K562 (cell line): ENCODE measurements at regions not wholly inside any gene's neighbourhood (a gene's known extent, or its start where the extent isn't known, plus 50 kb on each side); places are given as distances from the start of the nearest gene placed in this dataset.
A peak's percentile ranks its signal among the peaks of the same experiment; 100 is the strongest.

ENCODE experiments used
- ATAC-seq: fragments of 200-7000 bp; cut with Tn5 transposase; 3 replicates; pipeline ENCODE4 v1.9.1; 2020; ENCODE audit warnings: moderate library complexity
- BruUV-seq: library from RNA; stranded (reverse); fragments of 400-500 nt; replicated peaks from 2 replicates; lab custom pipeline; 2021; lab: Mats Ljungman, UMichigan
- CTCF ChIA-PET: fragments of 300-600 bp; formaldehyde crosslinking; extraction: SDS; loops from one replicate; lab custom pipeline; 2021; ENCODE audit warnings: low intra/inter-chr PET ratio; lab: Yijun Ruan, JAX
- POLR2A ChIA-PET: fragments of 300-600, 350-650 bp; sonication (Branson Sonifier 250); formaldehyde crosslinking; extraction: SDS; loops from one replicate; lab custom pipeline; 2021; ENCODE audit warnings: antibody characterized with exemption, inconsistent platforms; lab: Yijun Ruan, JAX
- DNase-seq, 4 experiments: peaks; one replicate each; pipeline versions ENCODE4 v3.0.0 to v3.0.0-alpha.2; 2011 to 2018; ENCODE audit warnings: low spot score in 3 of 4, mixed read lengths in 3 of 4; ENCODE audit errors: extremely low read depth in 1 of 4
- FAIRE-seq: peaks from 2 replicates; lab custom pipeline; 2011; peaks lifted over from hg19 to GRCh38; lab: Jason Lieb, UNC
- H2AFZ ChIP-seq: 2 replicates; pipeline ENCODE4 v1.6.0; 2011; ENCODE audit warnings: low read depth, low read length, control low read depth, inconsistent platforms
- H3K27ac ChIP-seq: fragments of 200-600 bp; 3 replicates; pipeline ENCODE4 v1.8.0; 2011; ENCODE audit warnings: low read depth, mild to moderate bottlenecking, control low read depth, inconsistent platforms, low read length, moderate library complexity, mixed read lengths; ENCODE audit errors: extremely low read depth
- H3K27me3 ChIP-seq, 2 experiments: fragments of 300-600 bp in 1 of 2; 2 replicates in 1 of 2; 3 replicates in 1 of 2; pipeline versions ENCODE4 v1.6.0 to v1.8.0; 2011; ENCODE audit warnings: inconsistent platforms in 2 of 2, low read length in 2 of 2, mild to moderate bottlenecking in 1 of 2, mixed read lengths in 1 of 2, moderate library complexity in 1 of 2; ENCODE audit not compliant: control insufficient read depth in 2 of 2, insufficient read depth in 2 of 2
- H3K36me3 ChIP-seq: fragments of 300-600 bp; 3 replicates; pipeline ENCODE4 v1.8.0; 2011; ENCODE audit warnings: mild to moderate bottlenecking, low read length, inconsistent platforms; ENCODE audit not compliant: control insufficient read depth, insufficient read depth
- H3K4me1 ChIP-seq, 2 experiments: fragments of 200-600 bp in 1 of 2; replicated peaks in 1 of 2; 2 replicates in 1 of 2; 3 replicates in 1 of 2; pipeline versions ENCODE4 v1.5.1 to v1.8.0; 2011; ENCODE audit warnings: inconsistent platforms in 2 of 2, low read length in 2 of 2, mild to moderate bottlenecking in 1 of 2, mixed read lengths in 1 of 2, moderate library complexity in 1 of 2; ENCODE audit not compliant: control insufficient read depth in 2 of 2, insufficient read depth in 2 of 2
- H3K4me2 ChIP-seq: 2 replicates; pipeline ENCODE4 v1.6.1; 2011; ENCODE audit warnings: low read length, control low read depth, inconsistent platforms, mixed read lengths; ENCODE audit not compliant: insufficient read depth
- H3K4me3 ChIP-seq: fragments of 200-600 bp; sonication (generic), shearing (Covaris generic); 2 replicates; pipeline ENCODE4 v1.5.1; 2016; ENCODE audit warnings: control low read depth, inconsistent platforms
- H3K79me2 ChIP-seq: fragments of 200-600 bp; 3 replicates; pipeline ENCODE4 v1.8.0; 2011; ENCODE audit warnings: low read length, inconsistent platforms; ENCODE audit not compliant: control insufficient read depth, insufficient read depth
- H3K9ac ChIP-seq, 2 experiments: 2 replicates each; pipeline versions ENCODE4 v1.6.0 to v1.6.1; 2011; ENCODE audit warnings: low read depth in 2 of 2, low read length in 2 of 2, control low read depth in 1 of 2, inconsistent platforms in 1 of 2, mild to moderate bottlenecking in 1 of 2, mixed read lengths in 1 of 2; ENCODE audit not compliant: insufficient read depth in 1 of 2
- H3K9me1 ChIP-seq: one replicate; pipeline ENCODE4 v1.6.0; 2011; ENCODE audit warnings: inconsistent platforms, mild to moderate bottlenecking, low read length, moderate library complexity; ENCODE audit not compliant: control insufficient read depth, insufficient read depth
- H3K9me3 ChIP-seq: replicated peaks from 2 replicates; pipeline ENCODE4 v1.5.1; 2011; ENCODE audit warnings: low read depth, low read length, inconsistent platforms; ENCODE audit not compliant: control insufficient read depth, insufficient read depth
- H4K20me1 ChIP-seq: replicated peaks from 2 replicates; pipeline ENCODE4 v1.6.1; 2011; ENCODE audit warnings: low read length, inconsistent platforms, mixed read lengths; ENCODE audit not compliant: control insufficient read depth, insufficient read depth
- C11orf30 ChIP-seq: fragments of 450-650 bp; IDR thresholded peaks from 2 replicates; pipeline ENCODE4 v1.6.1; 2016; ENCODE audit warnings: low read depth, mild to moderate bottlenecking
- CHCHD3 ChIP-seq: fragments of 250-450 bp; sonication (Bioruptor Pico); IDR thresholded peaks from 2 replicates; pipeline ENCODE4 v2.1.2; 2022; ENCODE audit warnings: mild to moderate bottlenecking
- MAFF ChIP-seq: IDR thresholded peaks from 2 replicates; pipeline ENCODE4 v1.6.1; 2012; ENCODE audit warnings: low read length, improper control_type of control experiment
- MAFG ChIP-seq: fragments of 450-650 bp; conservative IDR thresholded peaks from 2 replicates; pipeline ENCODE4 v1.6.1; 2016; ENCODE audit warnings: missing genetic modification characterization, missing compliant biosample characterization
- MAFK ChIP-seq: IDR thresholded peaks from 2 replicates; pipeline ENCODE4 v1.6.1; 2011; ENCODE audit warnings: low read length, improper control_type of control experiment
- NBN ChIP-seq: fragments of 450-650 bp; IDR thresholded peaks from 2 replicates; pipeline ENCODE4 v1.6.1; 2016; ENCODE audit warnings: low read depth, mild to moderate bottlenecking
- NONO ChIP-seq, 2 experiments: fragments of 200-400 bp in 1 of 2; fragments of 450-650 bp in 1 of 2; formaldehyde crosslinking in 1 of 2; IDR thresholded peaks; 2 replicates each; pipeline ENCODE4 v1.6.1; 2017; ENCODE audit warnings: low read depth in 2 of 2, mild to moderate bottlenecking in 2 of 2, moderate library complexity in 2 of 2, low read length in 1 of 2
- SMAD1 ChIP-seq: fragments of 150-350 bp; IDR thresholded peaks from 2 replicates; pipeline ENCODE4 v1.6.1; 2014; ENCODE audit warnings: low read length, low read depth; ENCODE audit not compliant: partially characterized antibody
- SPI1 ChIP-seq: IDR thresholded peaks from 2 replicates; pipeline ENCODE4 v1.6.1; 2011; ENCODE audit warnings: low read depth, low read length, control low read depth, borderline replicate concordance
- ZC3H4 ChIP-seq: sonication (generic); formaldehyde crosslinking; IDR thresholded peaks from 2 replicates; pipeline ENCODE4 v1.9.0; 2021; ENCODE audit warnings: missing genetic modification reagents, borderline replicate concordance
- ZNF124 ChIP-seq: sonication (generic); formaldehyde crosslinking; IDR thresholded peaks from 2 replicates; pipeline ENCODE4 v1.8.1; 2022; ENCODE audit warnings: missing genetic modification reagents
- ZNF316 ChIP-seq: fragments of 450-650 bp; IDR thresholded peaks from 2 replicates; pipeline ENCODE4 v1.6.1; 2016
- ZNF561 ChIP-seq: fragments of 450-650 bp; formaldehyde crosslinking; conservative IDR thresholded peaks from 2 replicates; pipeline ENCODE4 v1.4.0; 2020; ENCODE audit warnings: mild to moderate bottlenecking, moderate library complexity
- ZNF668 ChIP-seq: fragments of 250-450 bp; sonication (Bioruptor Pico); IDR thresholded peaks from 2 replicates; pipeline ENCODE4 v1.8.0; 2022; ENCODE audit warnings: mild to moderate bottlenecking, inconsistent platforms
- WGBS: fragments of 100-300 bp; shearing (Covaris generic); methylation state at CpG from one replicate; pipeline ENCODE4 v1.1.6; 2016; ENCODE audit warnings: low coverage, mixed read lengths; ENCODE audit not compliant: insufficient coverage; ENCODE audit errors: missing lambda C conversion rate; 5-methylcytosine and 5-hydroxymethylcytosine counted together
- in situ Hi-C: fragments of 300-500 bp; cut with MboI; formaldehyde crosslinking; loops from 4 replicates; pipeline ENCODE4 v1.15.0; 2018; ENCODE audit warnings: inconsistent platforms, mixed read lengths
- intact Hi-C: fragments of 100-400 bp; cut with micrococcal nuclease; formaldehyde crosslinking; loops from 2 replicates; pipeline ENCODE4 v1.14.2; 2022
- TF ChIP-seq, protein P1 (sequence below): fragments of 250-450 bp; sonication (Bioruptor Pico); IDR thresholded peaks from 2 replicates; pipeline ENCODE4 v1.5.1; 2021; ENCODE audit warnings: mild to moderate bottlenecking
- TF ChIP-seq, protein P2 (sequence below): sonication (generic); formaldehyde crosslinking; IDR thresholded peaks from 2 replicates; pipeline ENCODE4 v1.8.1; 2023; ENCODE audit warnings: mild to moderate bottlenecking, missing genetic modification reagents

GRCh38 chr9:102770704-102771103, 224.4 kb upstream of the CYLC2 start:
- Histone ChIP-seq H3K9me3 (no peaks in the 10 kb centered on the region; the same call in none of the 2 replicates), H3K4me2 (no peak overlapping the region), H3K9ac (no peak overlapping the region), H3K27ac (no peak overlapping the region), H3K27me3 (no peaks in the 10 kb centered on the region), H3K4me1 (no peaks in the 10 kb centered on the region), H3K79me2 (no peaks in the 10 kb centered on the region), H4K20me1 (no peaks in the 10 kb centered on the region), H3K4me3 (no peak overlapping the region), H3K36me3 (no peaks in the 10 kb centered on the region), H3K9me1 (no peaks in the 10 kb centered on the region), H2AFZ (no peak overlapping the region)
- intact Hi-C loops (no loop called here), in situ Hi-C loops (no loop called here)
- TF ChIP-seq ZC3H4 (CRISPR knock-in tag) (no peak), ZNF668 (CRISPR knock-in tag) (no peak), MAFG (tag) (peak; percentile 48; the same call in 1 of the 2 replicates), NBN (no peak), MAFF (peak; percentile 61), NONO (IDR thresholded peaks at IDR 0.05; ENCODE audit: low read depth in 2 of 2, low read length in 1 of 2) (no peak), C11orf30 (peak; percentile 52; the same call in 1 of the 2 replicates), MAFK (peak; percentile 66; the same call in 1 of the 2 replicates), ZNF124 (CRISPR knock-in tag) (no peak), CHCHD3 (CRISPR knock-in tag) (no peak), SMAD1 (no peak), ZNF316 (peak; percentile 70), ZNF561 (no peak), SPI1 (no peak)
- TF ChIP-seq, protein P1, sequence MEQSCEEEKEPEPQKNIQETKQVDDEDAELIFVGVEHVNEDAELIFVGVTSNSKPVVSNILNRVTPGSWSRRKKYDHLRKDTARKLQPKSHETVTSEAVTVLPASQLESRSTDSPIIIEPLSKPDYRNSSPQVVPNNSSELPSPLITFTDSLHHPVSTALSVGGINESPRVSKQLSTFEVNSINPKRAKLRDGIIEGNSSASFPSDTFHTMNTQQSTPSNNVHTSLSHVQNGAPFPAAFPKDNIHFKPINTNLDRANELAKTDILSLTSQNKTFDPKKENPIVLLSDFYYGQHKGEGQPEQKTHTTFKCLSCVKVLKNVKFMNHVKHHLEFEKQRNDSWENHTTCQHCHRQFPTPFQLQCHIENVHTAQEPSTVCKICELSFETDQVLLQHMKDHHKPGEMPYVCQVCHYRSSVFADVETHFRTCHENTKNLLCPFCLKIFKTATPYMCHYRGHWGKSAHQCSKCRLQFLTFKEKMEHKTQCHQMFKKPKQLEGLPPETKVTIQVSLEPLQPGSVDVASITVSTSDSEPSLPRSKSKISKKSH = no peak
- TF ChIP-seq, protein P2, sequence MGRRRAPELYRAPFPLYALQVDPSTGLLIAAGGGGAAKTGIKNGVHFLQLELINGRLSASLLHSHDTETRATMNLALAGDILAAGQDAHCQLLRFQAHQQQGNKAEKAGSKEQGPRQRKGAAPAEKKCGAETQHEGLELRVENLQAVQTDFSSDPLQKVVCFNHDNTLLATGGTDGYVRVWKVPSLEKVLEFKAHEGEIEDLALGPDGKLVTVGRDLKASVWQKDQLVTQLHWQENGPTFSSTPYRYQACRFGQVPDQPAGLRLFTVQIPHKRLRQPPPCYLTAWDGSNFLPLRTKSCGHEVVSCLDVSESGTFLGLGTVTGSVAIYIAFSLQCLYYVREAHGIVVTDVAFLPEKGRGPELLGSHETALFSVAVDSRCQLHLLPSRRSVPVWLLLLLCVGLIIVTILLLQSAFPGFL (CRISPR knock-in tag) = no peak
- ATAC-seq (no peak), FAIRE-seq (no peak), DNase-seq (no peak)
- CTCF ChIA-PET = no interaction called here
- BruUV-seq = no TSS peak
- WGBS = 0% methylated on average over 3 of the region's 3 CpGs
- POLR2A ChIA-PET = no interaction called here
